H9 (cell line): ENCODE measurements at regions not wholly inside any gene's neighbourhood (a gene's known extent, or its start where the extent isn't known, plus 50 kb on each side); places are given as distances from the start of the nearest gene placed in this dataset.

Source experiments
- DNase-seq: peaks from one replicate; pipeline ENCODE4 v3.0.0-alpha.2; 2017
- H2AFZ ChIP-seq: one replicate; pipeline ENCODE4 v1.6.1; 2013; ENCODE audit warnings: mild to moderate bottlenecking, low read length, control low read depth, moderate library complexity
- H2AK5ac ChIP-seq: 2 replicates; pipeline ENCODE4 v1.6.1; 2013; ENCODE audit warnings: low read length, control low read depth, mixed read lengths; ENCODE audit not compliant: insufficient read length
- H2BK120ac ChIP-seq: one replicate; pipeline ENCODE4 v1.6.1; 2013; ENCODE audit warnings: low read depth, mild to moderate bottlenecking, low read length, control low read depth, inconsistent platforms; ENCODE audit not compliant: poor library complexity, severe bottlenecking
- H2BK12ac ChIP-seq: 2 replicates; pipeline ENCODE4 v1.6.1; 2013; ENCODE audit warnings: low read length, control low read depth, mixed read lengths, low read depth; ENCODE audit not compliant: insufficient read length
- H2BK15ac ChIP-seq: 2 replicates; pipeline ENCODE4 v1.6.1; 2013; ENCODE audit warnings: low read depth, low read length, control low read depth
- H2BK20ac ChIP-seq: one replicate; pipeline ENCODE4 v1.6.1; 2013; ENCODE audit warnings: low read depth, mild to moderate bottlenecking, low read length, control low read depth, inconsistent platforms; ENCODE audit not compliant: poor library complexity, severe bottlenecking
- H2BK5ac ChIP-seq: 2 replicates; pipeline ENCODE4 v1.6.1; 2013; ENCODE audit warnings: low read length, control low read depth, mixed read lengths; ENCODE audit not compliant: insufficient read length
- H3K14ac ChIP-seq: 2 replicates; pipeline ENCODE4 v1.6.1; 2013; ENCODE audit warnings: low read length, control low read depth; ENCODE audit not compliant: insufficient read depth
- H3K18ac ChIP-seq: 2 replicates; pipeline ENCODE4 v1.6.1; 2013; ENCODE audit warnings: low read depth, mild to moderate bottlenecking, mixed read lengths, low read length, control low read depth; ENCODE audit not compliant: insufficient read length
- H3K23ac ChIP-seq: 2 replicates; pipeline ENCODE4 v1.6.1; 2013; ENCODE audit warnings: low read length, control low read depth, mixed read lengths, low read depth; ENCODE audit not compliant: insufficient read length
- H3K23me2 ChIP-seq: 2 replicates; pipeline ENCODE4 v1.6.1; 2013; ENCODE audit warnings: low read depth, mild to moderate bottlenecking, mixed read lengths, low read length, control low read depth; ENCODE audit not compliant: insufficient read length, poor library complexity, severe bottlenecking
- H3K27ac ChIP-seq: 2 replicates; pipeline ENCODE4 v1.5.1; 2013; ENCODE audit warnings: low read length, control low read depth, mixed read lengths, low read depth; ENCODE audit not compliant: insufficient read length
- H3K27me3 ChIP-seq: 2 replicates; pipeline ENCODE4 v1.6.1; 2013; ENCODE audit warnings: low read length, control low read depth, inconsistent platforms; ENCODE audit not compliant: insufficient read depth
- H3K4ac ChIP-seq: 2 replicates; pipeline ENCODE4 v1.6.1; 2013; ENCODE audit warnings: low read depth, mild to moderate bottlenecking, control low read depth, inconsistent platforms, low read length, moderate library complexity
- H3K4me1 ChIP-seq: 2 replicates; pipeline ENCODE4 v1.6.1; 2013; ENCODE audit warnings: low read length, control low read depth, inconsistent platforms; ENCODE audit not compliant: insufficient read depth
- H3K4me2 ChIP-seq: 2 replicates; pipeline ENCODE4 v1.6.1; 2013; ENCODE audit warnings: low read length, control low read depth, mixed read lengths; ENCODE audit not compliant: insufficient read length, insufficient read depth
- H3K56ac ChIP-seq: 2 replicates; pipeline ENCODE4 v1.6.1; 2013; ENCODE audit warnings: low read depth, mild to moderate bottlenecking, mixed read lengths, low read length, control low read depth; ENCODE audit not compliant: insufficient read length
- H3K79me1 ChIP-seq: 2 replicates; pipeline ENCODE4 v1.6.1; 2013; ENCODE audit warnings: low read depth, mild to moderate bottlenecking, moderate library complexity, low read length, control low read depth, inconsistent platforms; ENCODE audit not compliant: insufficient read depth, poor library complexity, severe bottlenecking
- H3K79me2 ChIP-seq: 2 replicates; pipeline ENCODE4 v1.6.1; 2013; ENCODE audit warnings: low read length, control low read depth, inconsistent platforms; ENCODE audit not compliant: insufficient read depth
- H3K9ac ChIP-seq: 2 replicates; pipeline ENCODE4 v1.6.1; 2013; ENCODE audit warnings: low read length, control low read depth, mixed read lengths; ENCODE audit not compliant: insufficient read length; ENCODE audit errors: extremely low read depth
- H3K9me3 ChIP-seq: one replicate; pipeline ENCODE4 v1.6.1; 2013; ENCODE audit warnings: low read depth, low read length, inconsistent platforms; ENCODE audit not compliant: control insufficient read depth
- H3T11ph ChIP-seq: one replicate; pipeline ENCODE4 v1.6.1; 2013; ENCODE audit warnings: mild to moderate bottlenecking, low read length, control low read depth, inconsistent platforms
- H4K20me1 ChIP-seq: one replicate; pipeline ENCODE4 v1.6.1; 2013; ENCODE audit not compliant: control insufficient read depth, insufficient read length, insufficient read depth
- H4K5ac ChIP-seq: 2 replicates; pipeline ENCODE4 v1.6.1; 2013; ENCODE audit warnings: low read depth, mild to moderate bottlenecking, mixed read lengths, low read length, control low read depth; ENCODE audit not compliant: insufficient read length
- H4K8ac ChIP-seq: replicated peaks from 2 replicates; pipeline ENCODE4 v1.6.1; 2013; ENCODE audit warnings: low read length, control low read depth, mixed read lengths, low read depth; ENCODE audit not compliant: insufficient read length
- H4K91ac ChIP-seq: 2 replicates; pipeline ENCODE4 v1.6.1; 2013; ENCODE audit warnings: low read depth, mild to moderate bottlenecking, moderate library complexity, mixed read lengths, low read length, control low read depth; ENCODE audit not compliant: insufficient read length
- H3K27ac Mint-ChIP-seq, 3 experiments: 2 replicates in 2 of 3; 3 replicates in 1 of 3; pipeline ENCODE4 v1.8.0; 2020 to 2021; ENCODE audit warnings: mixed read lengths in 3 of 3, mild to moderate bottlenecking in 1 of 3, moderate library complexity in 1 of 3
- H3K27me3 Mint-ChIP-seq: 2 replicates; pipeline ENCODE4 v1.8.0; 2021; ENCODE audit warnings: low read depth, mild to moderate bottlenecking, moderate library complexity, mixed read lengths
- H3K36me3 Mint-ChIP-seq, 3 experiments: 2 replicates in 2 of 3; 3 replicates in 1 of 3; pipeline ENCODE4 v1.8.0; 2020 to 2021; ENCODE audit warnings: low read depth in 3 of 3, mixed read lengths in 3 of 3; ENCODE audit not compliant: insufficient read depth in 1 of 3
- H3K4me1 Mint-ChIP-seq, 2 experiments: 2 replicates each; pipeline ENCODE4 v1.8.0; 2020; ENCODE audit warnings: mixed read lengths in 2 of 2
- H3K4me3 Mint-ChIP-seq, 2 experiments: 2 replicates in 1 of 2; 3 replicates in 1 of 2; pipeline ENCODE4 v1.8.0; 2020 to 2021; ENCODE audit warnings: mild to moderate bottlenecking in 2 of 2, mixed read lengths in 2 of 2, moderate library complexity in 1 of 2
- H3K9me3 Mint-ChIP-seq, 2 experiments: 2 replicates in 1 of 2; 3 replicates in 1 of 2; pipeline ENCODE4 v1.8.0; 2020; ENCODE audit warnings: mild to moderate bottlenecking in 2 of 2, mixed read lengths in 2 of 2, moderate library complexity in 1 of 2
- WGBS: extraction: QIAGEN DNeasy Blood & Tissue Kit; methylation state at CpG from one replicate; pipeline ENCODE4 v1.1.7; 2013; ENCODE audit warnings: missing lambda C conversion rate, low lambda C conversion rate, mixed read lengths; ENCODE audit not compliant: insufficient read length; ENCODE audit errors: extremely low coverage; 5-methylcytosine and 5-hydroxymethylcytosine counted together
- TF ChIP-seq, protein P1 (sequence below): fragments of 200-600 bp; sonication (generic); conservative IDR thresholded peaks from 3 replicates; pipeline ENCODE4 v1.8.0; 2021; ENCODE audit warnings: antibody characterized with exemption, mild to moderate bottlenecking

DNA sequence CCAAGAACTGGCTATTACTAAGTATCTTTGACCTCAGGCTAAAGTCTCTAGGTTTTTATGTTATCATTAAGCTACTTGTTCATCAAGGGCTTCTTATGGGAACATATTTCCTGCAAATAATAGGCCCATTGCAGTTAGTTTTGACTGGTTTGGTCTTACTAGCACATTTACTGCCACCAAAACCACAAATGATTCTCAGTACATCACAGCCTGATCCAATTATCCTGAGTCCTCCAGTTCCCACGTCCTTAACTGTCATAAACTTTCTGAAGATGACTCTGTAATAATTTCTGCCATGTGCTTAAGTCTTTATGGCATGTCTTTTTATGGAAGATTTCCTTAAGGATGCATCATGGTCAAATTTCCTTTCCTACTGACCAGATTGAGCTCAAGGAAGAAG is 123.3 kb upstream of the TANK start:
- H3K27ac ChIP-seq, result no peak overlapping the region
- H3K56ac ChIP-seq, result no peak overlapping the region
- no peak overlapping the region for H3K27ac Mint-ChIP-seq
- no peaks in the 10 kb centered on the region for H3K79me1 ChIP-seq
- no peak overlapping the region for H3K4ac ChIP-seq
- H3K4me1 Mint-ChIP-seq, result no peaks in the 10 kb centered on the region
- H4K20me1 ChIP-seq, result no peaks in the 10 kb centered on the region
- H2BK5ac ChIP-seq, result no peak overlapping the region
- no peak overlapping the region for H3K18ac ChIP-seq
- H3K9me3 Mint-ChIP-seq, result 0 out of 5 replicates have a peak, but pooled peaks cover 2 to 3% of the 10 kb centered on the region in 2 experiments
- no peak overlapping the region for H3K23ac ChIP-seq
- H3K36me3 Mint-ChIP-seq, result no peaks in the 10 kb centered on the region
- no peak overlapping the region for H2BK12ac ChIP-seq
- H3K27me3 ChIP-seq, result no peaks in the 10 kb centered on the region
- H3K79me2 ChIP-seq, result no peaks in the 10 kb centered on the region
- TF ChIP-seq, protein P1, sequence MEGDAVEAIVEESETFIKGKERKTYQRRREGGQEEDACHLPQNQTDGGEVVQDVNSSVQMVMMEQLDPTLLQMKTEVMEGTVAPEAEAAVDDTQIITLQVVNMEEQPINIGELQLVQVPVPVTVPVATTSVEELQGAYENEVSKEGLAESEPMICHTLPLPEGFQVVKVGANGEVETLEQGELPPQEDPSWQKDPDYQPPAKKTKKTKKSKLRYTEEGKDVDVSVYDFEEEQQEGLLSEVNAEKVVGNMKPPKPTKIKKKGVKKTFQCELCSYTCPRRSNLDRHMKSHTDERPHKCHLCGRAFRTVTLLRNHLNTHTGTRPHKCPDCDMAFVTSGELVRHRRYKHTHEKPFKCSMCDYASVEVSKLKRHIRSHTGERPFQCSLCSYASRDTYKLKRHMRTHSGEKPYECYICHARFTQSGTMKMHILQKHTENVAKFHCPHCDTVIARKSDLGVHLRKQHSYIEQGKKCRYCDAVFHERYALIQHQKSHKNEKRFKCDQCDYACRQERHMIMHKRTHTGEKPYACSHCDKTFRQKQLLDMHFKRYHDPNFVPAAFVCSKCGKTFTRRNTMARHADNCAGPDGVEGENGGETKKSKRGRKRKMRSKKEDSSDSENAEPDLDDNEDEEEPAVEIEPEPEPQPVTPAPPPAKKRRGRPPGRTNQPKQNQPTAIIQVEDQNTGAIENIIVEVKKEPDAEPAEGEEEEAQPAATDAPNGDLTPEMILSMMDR, result no peak
- H4K91ac ChIP-seq, result no peak overlapping the region
- no peak overlapping the region for H3K14ac ChIP-seq
- no peak overlapping the region for H2BK15ac ChIP-seq
- no peak for DNase-seq
- no peaks in the 10 kb centered on the region for H3K23me2 ChIP-seq
- no peak overlapping the region for H4K8ac ChIP-seq
- no peaks in the 10 kb centered on the region for H3K27me3 Mint-ChIP-seq
- WGBS, result no CpG with 5 or more reads among the region's 1 CpG
- H2AK5ac ChIP-seq, result no peak overlapping the region
- no peak overlapping the region for H2AFZ ChIP-seq
- H2BK20ac ChIP-seq, result no peak overlapping the region
- no peaks in the 10 kb centered on the region for H3K4me1 ChIP-seq
- H4K5ac ChIP-seq, result no peak overlapping the region
- no peak overlapping the region for H3T11ph ChIP-seq
- H3K9ac ChIP-seq, result no peak overlapping the region
- no peak overlapping the region for H3K4me3 Mint-ChIP-seq
- H3K4me2 ChIP-seq, result no peak overlapping the region
- H3K9me3 ChIP-seq, result no peaks in the 10 kb centered on the region
- H2BK120ac ChIP-seq, result no peak overlapping the region
